Common myeloid progenitor, CD34-positive (primary cell): ENCODE measurements at regions not wholly inside any gene's neighbourhood (a gene's known extent, or its start where the extent isn't known, plus 50 kb on each side); places are given as distances from the start of the nearest gene placed in this dataset.
"Not testable (repeated sequence)": the region's sequence is repeated elsewhere in the genome, so short reads cannot be mapped to it uniquely, and the experiment has no call there.

Source experiments
- CTCF ChIA-PET: fragments of 350-600 bp; sonication (Branson Sonifier 250); formaldehyde crosslinking; loops from one replicate; lab custom pipeline; 2021; ENCODE audit warnings: antibody characterized with exemption; lab: Charles Lee
- POLR2A ChIA-PET: fragments of 350-600 bp; sonication (Branson Sonifier 250); formaldehyde crosslinking; loops from one replicate; lab custom pipeline; 2021; ENCODE audit warnings: antibody characterized with exemption; lab: Charles Lee
- DNase-seq, 3 donors: peaks; one replicate each; pipeline versions ENCODE4 v3.0.0 to v3.0.0-alpha.2; 2013
- H3K27ac ChIP-seq, 2 experiments: 1 replicate in 1 of 2; 2 replicates in 1 of 2; pipeline ENCODE4 v1.7.0; 2013; ENCODE audit warnings: inconsistent platforms in 2 of 2, low read length in 2 of 2, mild to moderate bottlenecking in 2 of 2, low read depth in 1 of 2, moderate library complexity in 1 of 2; ENCODE audit not compliant: severe bottlenecking in 2 of 2, insufficient read depth in 1 of 2, poor library complexity in 1 of 2
- H3K27me3 ChIP-seq, 5 experiments: replicated peaks in 2 of 5; 1 replicate in 3 of 5; 2 replicates in 2 of 5; pipeline versions ENCODE4 v1.6.1 to v1.7.0; 2013; ENCODE audit warnings: low read length in 4 of 5, mild to moderate bottlenecking in 2 of 5, moderate library complexity in 2 of 5, inconsistent platforms in 1 of 5; ENCODE audit not compliant: insufficient read depth in 5 of 5, control insufficient read depth in 4 of 5
- H3K36me3 ChIP-seq, 4 experiments: 1 replicate in 2 of 4; 2 replicates in 2 of 4; pipeline versions ENCODE4 v1.6.1 to v1.7.0; 2013; ENCODE audit warnings: low read length in 3 of 4, control low read depth in 1 of 4, mild to moderate bottlenecking in 1 of 4; ENCODE audit not compliant: control insufficient read depth in 4 of 4, insufficient read depth in 4 of 4
- H3K4me1 ChIP-seq, 4 experiments: 1 replicate in 3 of 4; 2 replicates in 1 of 4; pipeline versions ENCODE4 v1.6.1 to v1.7.1; 2013; ENCODE audit warnings: low read length in 3 of 4, mild to moderate bottlenecking in 3 of 4, control low read depth in 1 of 4, inconsistent platforms in 1 of 4, moderate library complexity in 1 of 4; ENCODE audit not compliant: control insufficient read depth in 4 of 4, insufficient read depth in 4 of 4; ENCODE audit errors: control extremely low read depth in 1 of 4
- H3K4me3 ChIP-seq, 7 experiments: 1 replicate in 4 of 7; 2 replicates in 3 of 7; pipeline versions ENCODE4 v1.5.1 to v1.7.0; 2013; ENCODE audit warnings: mild to moderate bottlenecking in 7 of 7, low read length in 6 of 7, moderate library complexity in 6 of 7, inconsistent platforms in 2 of 7, low read depth in 2 of 7, control low read depth in 1 of 7; ENCODE audit not compliant: insufficient read depth in 4 of 7, control insufficient read depth in 1 of 7; ENCODE audit errors: extremely low read depth in 1 of 7
- H3K9me3 ChIP-seq, 5 experiments: 1 replicate in 4 of 5; 2 replicates in 1 of 5; pipeline versions ENCODE4 v1.6.1 to v1.7.1; 2013; ENCODE audit warnings: low read length in 4 of 5, mild to moderate bottlenecking in 2 of 5, inconsistent platforms in 1 of 5, low read depth in 1 of 5, moderate library complexity in 1 of 5; ENCODE audit not compliant: control insufficient read depth in 4 of 5, insufficient read depth in 2 of 5; ENCODE audit errors: control extremely low read depth in 1 of 5
- WGBS: methylation state at CpG from one replicate; pipeline ENCODE4 v1.1.5; 2013; ENCODE audit not compliant: insufficient coverage; 5-methylcytosine and 5-hydroxymethylcytosine counted together

DNA sequence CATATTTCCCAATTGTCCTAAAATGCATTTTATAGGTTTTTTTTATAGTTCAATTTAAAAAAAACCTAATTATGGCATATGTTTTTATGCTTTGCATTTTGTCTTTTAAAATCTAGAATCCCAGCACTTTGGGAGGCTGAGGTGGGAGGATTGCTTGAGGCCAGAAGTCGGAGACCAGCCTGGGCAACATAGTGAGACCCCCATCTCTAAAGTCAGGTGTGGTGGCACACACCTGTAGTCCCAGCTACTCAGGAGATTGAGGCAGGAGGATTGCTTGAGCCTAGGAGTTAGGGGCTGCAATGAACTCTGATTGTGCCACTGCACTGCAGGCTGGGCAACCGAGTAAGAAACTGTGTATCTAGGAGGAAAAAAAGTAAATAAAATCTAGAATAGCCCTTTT lies 137.2 kb upstream of the POU3F1 start:
- Histone ChIP-seq H3K27me3 (peaks cover 0 to 4% (median 0%) of the 10 kb centered on the region in 5 experiments), H3K4me1 (no peaks in the 10 kb centered on the region), H3K27ac (no peak overlapping the region), H3K36me3 (no peaks in the 10 kb centered on the region), H3K4me3 (no peak overlapping the region), H3K9me3 (peaks cover 0 to 4% (median 0%) of the 10 kb centered on the region in 5 experiments)
- DNase-seq: no peak
- 89% methylated on average over 1 of the region's 2 CpGs for WGBS
- CTCF ChIA-PET: no interaction called here
- POLR2A ChIA-PET: no interaction called here

DNA sequence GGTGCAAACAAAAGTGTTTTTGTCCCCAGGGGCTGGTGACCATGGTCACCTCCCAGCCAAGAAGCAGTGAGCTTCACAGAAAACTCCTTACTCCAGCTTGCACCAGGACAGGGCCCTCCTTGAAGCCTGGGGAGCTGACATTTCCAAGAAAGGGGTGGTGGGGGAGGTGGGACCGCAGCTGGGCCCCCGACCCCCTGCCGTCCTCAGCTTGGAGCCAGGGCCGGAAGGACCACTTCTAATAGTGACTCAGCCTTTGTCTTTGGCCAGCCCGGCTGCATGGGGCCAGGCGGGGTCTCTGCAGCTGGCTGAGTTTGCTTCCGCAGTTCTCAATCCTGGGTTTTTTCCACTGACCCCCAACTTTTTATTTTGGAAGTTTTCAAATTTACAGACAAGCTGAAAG lies 136.5 kb upstream of the POU3F1 start:
- no peaks in the 10 kb centered on the region for H3K4me1 ChIP-seq
- no peak overlapping the region for H3K27ac ChIP-seq
- no peak for DNase-seq
- 83% methylated on average over 6 of the region's 7 CpGs for WGBS
- ChIA-PET POLR2A (no interaction called here), CTCF (no interaction called here)
- H3K9me3 ChIP-seq: peaks cover 0 to 4% (median 0%) of the 10 kb centered on the region in 5 experiments
- peaks cover 0 to 1% (median 0%) of the 10 kb centered on the region in 5 experiments for H3K27me3 ChIP-seq
- H3K36me3 ChIP-seq: no peaks in the 10 kb centered on the region
- no peak overlapping the region for H3K4me3 ChIP-seq

DNA sequence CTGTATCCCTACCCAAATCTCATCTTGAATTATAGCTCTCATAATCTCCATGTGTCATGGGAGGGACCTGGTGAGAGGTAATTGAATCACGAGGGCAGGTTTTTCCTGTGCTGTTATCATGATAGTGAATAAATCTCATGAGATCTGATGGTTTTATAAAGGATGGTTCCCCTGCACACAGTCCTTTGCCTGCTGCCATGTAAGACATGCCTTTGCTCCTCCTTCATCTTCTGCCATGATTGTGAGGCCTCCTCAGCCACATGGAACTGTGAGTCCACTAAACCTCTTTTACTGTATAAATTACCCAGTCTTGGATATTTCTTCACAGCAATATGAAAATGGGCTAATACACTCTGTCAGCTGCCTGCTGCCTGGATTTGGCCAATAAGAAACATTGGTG lies 133.8 kb upstream of the POU3F1 start:
- H3K4me3 ChIP-seq, POLR2A ChIA-PET: not testable (repeated sequence)
- no CpG with 5 or more reads among the region's 1 CpG for WGBS

DNA sequence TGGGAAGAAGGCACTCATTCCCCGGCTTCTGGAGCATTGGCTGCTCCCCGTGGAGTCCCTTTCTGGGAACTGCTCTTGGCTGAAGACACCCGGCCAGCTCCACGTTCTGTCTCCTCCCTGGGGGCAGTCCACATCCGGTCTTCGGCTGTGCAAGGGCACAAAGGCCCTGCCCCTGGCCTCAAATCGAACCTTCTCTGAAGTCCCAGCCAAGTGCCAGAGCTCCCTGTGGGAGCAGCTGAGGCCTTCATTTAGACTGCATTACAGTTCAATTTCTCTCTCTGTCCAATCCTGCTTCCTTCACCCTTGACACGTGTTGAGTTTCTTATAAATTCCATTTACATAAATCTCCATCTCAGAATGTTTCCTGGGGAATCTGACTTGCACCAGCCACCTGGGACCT lies 132.9 kb upstream of the POU3F1 start:
- H3K9me3 ChIP-seq: peaks cover 0 to 4% (median 0%) of the 10 kb centered on the region in 5 experiments
- H3K36me3 ChIP-seq: no peaks in the 10 kb centered on the region
- H3K27ac ChIP-seq: no peak overlapping the region
- POLR2A ChIA-PET: no interaction called here
- CTCF ChIA-PET: no interaction called here
- no peak overlapping the region for H3K4me3 ChIP-seq
- H3K4me1 ChIP-seq: no peaks in the 10 kb centered on the region
- DNase-seq: no peak
- H3K27me3 ChIP-seq: peaks cover 0 to 3% (median 0%) of the 10 kb centered on the region in 5 experiments
- WGBS: 92% methylated on average over 7 of the region's 8 CpGs

More for the DNA sequence above, 133.8 kb upstream of the POU3F1 start:
- H3K9me3 ChIP-seq, H3K27ac ChIP-seq, H3K27me3 ChIP-seq, H3K4me1 ChIP-seq, CTCF ChIA-PET, DNase-seq, H3K36me3 ChIP-seq: not testable (repeated sequence)

DNA sequence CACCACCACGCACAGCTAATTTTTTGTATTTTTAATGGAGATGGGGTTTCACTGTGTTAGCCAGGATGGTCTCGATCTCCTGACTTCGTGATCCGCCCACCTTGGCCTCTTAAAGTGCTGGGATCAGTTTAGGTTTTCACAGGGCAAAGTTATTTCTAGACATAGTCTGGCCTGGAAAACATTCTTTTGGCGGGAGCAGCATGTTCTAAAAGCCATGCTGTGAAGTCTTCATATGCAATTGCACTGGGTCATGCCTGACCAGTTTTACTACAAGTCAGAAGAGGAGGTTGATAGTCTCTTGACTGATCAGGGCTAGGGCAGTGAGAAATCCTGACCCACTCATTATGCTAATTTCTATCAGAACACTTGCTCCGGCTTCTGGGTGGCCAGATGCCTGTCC lies 131.6 kb upstream of the POU3F1 start:
- Histone ChIP-seq H3K9me3 (peaks cover 0 to 4% (median 0%) of the 10 kb centered on the region in 5 experiments), H3K36me3 (no peaks in the 10 kb centered on the region), H3K4me1 (no peaks in the 10 kb centered on the region), H3K27me3 (peaks cover 0 to 3% (median 0%) of the 10 kb centered on the region in 5 experiments), H3K27ac (no peak overlapping the region), H3K4me3 (no peak overlapping the region)
- ChIA-PET POLR2A (no interaction called here), CTCF (no interaction called here)
- DNase-seq: no peak
- WGBS: 98% methylated on average over 6 of the region's 6 CpGs

DNA sequence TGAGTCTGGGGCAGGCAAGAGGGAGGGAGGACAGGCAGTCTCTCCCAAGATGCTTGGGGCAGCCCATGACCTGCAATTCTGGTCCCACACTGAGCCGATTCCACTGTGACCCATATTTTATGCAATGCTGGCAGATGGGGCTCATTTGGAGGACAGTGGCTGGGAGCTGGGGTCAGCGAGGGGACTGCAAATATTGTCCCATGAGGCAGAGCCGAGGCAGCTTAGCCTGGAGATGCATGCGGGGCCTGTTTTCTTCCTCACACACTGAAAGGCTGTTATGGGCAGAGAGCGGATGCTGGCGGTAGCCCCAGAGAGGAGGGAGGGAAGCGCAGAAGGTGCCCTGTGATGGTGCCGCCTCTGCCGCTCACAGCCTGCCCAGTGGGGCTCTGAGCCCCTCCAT lies 128.5 kb upstream of the POU3F1 start:
- no peaks in the 10 kb centered on the region for H3K36me3 ChIP-seq
- POLR2A ChIA-PET: no interaction called here
- no peak for DNase-seq
- H3K27me3 ChIP-seq: peaks cover 0 to 4% (median 0%) of the 10 kb centered on the region in 5 experiments
- H3K4me1 ChIP-seq: no peaks in the 10 kb centered on the region
- no peak overlapping the region for H3K4me3 ChIP-seq
- H3K9me3 ChIP-seq: peaks cover 0 to 3% (median 0%) of the 10 kb centered on the region in 5 experiments
- 100% methylated on average over 3 of the region's 9 CpGs for WGBS
- CTCF ChIA-PET: no interaction called here
- no peak overlapping the region for H3K27ac ChIP-seq

DNA sequence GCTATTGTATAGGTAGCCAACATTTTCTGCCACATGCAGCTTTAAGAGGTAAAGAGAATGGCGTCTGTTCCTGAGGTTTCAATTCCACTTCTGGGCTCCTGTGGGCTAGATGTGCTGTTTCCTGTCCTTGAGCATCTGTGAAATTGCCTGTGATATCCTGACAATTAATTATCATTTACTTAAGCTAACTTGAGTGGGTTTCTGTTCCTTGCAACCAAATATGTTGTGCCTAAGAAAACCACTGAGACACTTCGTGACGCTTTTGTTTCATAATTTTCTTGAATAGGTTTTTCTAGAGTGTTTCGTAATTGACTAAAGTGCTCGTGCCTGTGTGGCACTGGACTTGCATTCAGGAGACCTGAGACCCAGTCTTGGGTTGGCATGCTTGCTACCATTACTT lies 127.3 kb upstream of the POU3F1 start:
- no peak overlapping the region for H3K27ac ChIP-seq
- ChIA-PET POLR2A (no interaction called here), CTCF (interaction anchor here (0.7 kb wide), 1 partner anchor 17 kb away, joined by 3 read pairs; no protein-coding TSS in a partner anchor)
- H3K36me3 ChIP-seq: no peaks in the 10 kb centered on the region
- peaks cover 0 to 6% (median 0%) of the 10 kb centered on the region in 5 experiments for H3K27me3 ChIP-seq
- H3K4me1 ChIP-seq: no peaks in the 10 kb centered on the region
- no peak overlapping the region for H3K4me3 ChIP-seq
- DNase-seq: no peak
- no peaks in the 10 kb centered on the region for H3K9me3 ChIP-seq
- 100% methylated on average over 3 of the region's 5 CpGs for WGBS
